ENCODE measurements at regions not wholly inside any gene's neighbourhood (a gene's known extent, or its start where the extent isn't known, plus 50 kb on each side); places are given as distances from the start of the nearest gene placed in this dataset.

GRCh38 chr3:110021659-110022058 is 684.3 kb upstream of the DPPA4 start:
- TF ChIP-seq CTCF (IDR thresholded peaks at IDR 0.05), result no peak
- no peak for TF ChIP-seq POLR2A (IDR thresholded peaks at IDR 0.05)
- TF ChIP-seq POLR2AphosphoS5 (IDR thresholded peaks at IDR 0.05), result no peak
- TF ChIP-seq EP300 (IDR thresholded peaks at IDR 0.05), result no peak
